ENCODE measurements at regions not wholly inside any gene's neighbourhood (a gene's known extent, or its start where the extent isn't known, plus 50 kb on each side); places are given as distances from the start of the nearest gene placed in this dataset.

DNA sequence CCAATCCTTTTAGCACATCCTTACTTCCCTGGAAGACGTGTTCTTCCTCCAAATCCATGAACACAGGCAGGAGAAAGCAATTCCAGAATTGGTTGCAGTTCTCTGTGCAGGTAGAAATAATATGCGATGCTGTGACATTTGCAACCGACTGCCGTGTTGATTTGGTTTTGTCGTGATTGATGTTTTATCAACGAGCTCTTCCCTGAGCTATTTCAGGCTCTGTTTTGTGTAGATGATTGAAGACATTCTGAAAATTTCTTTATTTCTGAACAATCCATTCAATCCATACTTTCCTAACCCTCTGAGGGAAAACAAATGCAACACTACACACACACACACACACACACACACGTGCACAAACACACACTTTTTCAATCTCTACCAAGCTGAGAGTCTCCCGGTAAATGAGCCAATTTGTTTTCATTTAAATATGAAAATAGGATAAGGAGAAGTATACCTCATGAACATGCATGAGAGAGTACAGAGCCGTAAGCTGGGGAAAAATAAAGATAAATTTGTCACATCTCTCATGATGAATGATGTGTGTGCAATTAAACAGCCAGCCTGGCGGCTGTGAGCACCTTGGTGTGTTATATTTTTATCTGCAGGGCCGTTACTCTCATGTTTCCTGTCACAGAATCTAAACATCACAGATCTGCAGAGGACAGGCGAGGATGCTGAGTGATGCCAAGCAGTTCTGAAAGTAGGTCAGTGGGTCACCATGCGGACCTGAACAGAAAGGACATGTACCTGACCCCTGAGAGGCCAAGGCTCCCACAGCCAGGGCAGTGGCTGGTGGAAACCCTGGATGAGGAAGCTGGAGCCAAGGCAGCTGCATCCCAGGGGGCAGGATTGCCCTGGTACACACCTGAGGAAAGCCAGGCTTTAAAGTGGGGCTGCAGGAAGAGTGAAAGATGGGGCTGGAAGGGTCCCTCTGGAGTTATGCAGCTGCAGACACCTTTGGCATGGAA, 64.8 kb downstream of the PDCL3 start:
- Histone ChIP-seq H3K4me3 (ENCODE audit: low read length) (no peak overlapping the region), H3K36me3 (ENCODE audit: control insufficient read depth, insufficient read depth, low read length) (no peaks in the 10 kb centered on the region), H3K9me3 (ENCODE audit: control insufficient read depth, insufficient read depth, low read length) (no peaks in the 10 kb centered on the region), H3K27me3 (ENCODE audit: control insufficient read depth, insufficient read depth, low read length) (no peaks in the 10 kb centered on the region), H3K4me1 (ENCODE audit: control insufficient read depth, insufficient read depth, low read length) (no peaks in the 10 kb centered on the region), H3K27ac (ENCODE audit: low read length) (no peak overlapping the region)
- intact Hi-C loops (cut with micrococcal nuclease): no loop called here
- ATAC-seq (no peak), DNase-seq (no peak)
- peaks cover 0 to 9% of the 10 kb centered on the region in 2 donors for H3K4me1 Mint-ChIP-seq
- TF ChIP-seq, protein P1, sequence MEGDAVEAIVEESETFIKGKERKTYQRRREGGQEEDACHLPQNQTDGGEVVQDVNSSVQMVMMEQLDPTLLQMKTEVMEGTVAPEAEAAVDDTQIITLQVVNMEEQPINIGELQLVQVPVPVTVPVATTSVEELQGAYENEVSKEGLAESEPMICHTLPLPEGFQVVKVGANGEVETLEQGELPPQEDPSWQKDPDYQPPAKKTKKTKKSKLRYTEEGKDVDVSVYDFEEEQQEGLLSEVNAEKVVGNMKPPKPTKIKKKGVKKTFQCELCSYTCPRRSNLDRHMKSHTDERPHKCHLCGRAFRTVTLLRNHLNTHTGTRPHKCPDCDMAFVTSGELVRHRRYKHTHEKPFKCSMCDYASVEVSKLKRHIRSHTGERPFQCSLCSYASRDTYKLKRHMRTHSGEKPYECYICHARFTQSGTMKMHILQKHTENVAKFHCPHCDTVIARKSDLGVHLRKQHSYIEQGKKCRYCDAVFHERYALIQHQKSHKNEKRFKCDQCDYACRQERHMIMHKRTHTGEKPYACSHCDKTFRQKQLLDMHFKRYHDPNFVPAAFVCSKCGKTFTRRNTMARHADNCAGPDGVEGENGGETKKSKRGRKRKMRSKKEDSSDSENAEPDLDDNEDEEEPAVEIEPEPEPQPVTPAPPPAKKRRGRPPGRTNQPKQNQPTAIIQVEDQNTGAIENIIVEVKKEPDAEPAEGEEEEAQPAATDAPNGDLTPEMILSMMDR (IDR thresholded peaks at IDR 0.05): no peak
- no peaks in the 10 kb centered on the region for H3K36me3 Mint-ChIP-seq
- no peak overlapping the region for H3K4me3 Mint-ChIP-seq
- H3K27me3 Mint-ChIP-seq (ENCODE audit: low read depth in 2 of 2): no peaks in the 10 kb centered on the region
- WGBS (ENCODE audit: insufficient coverage): 50% methylated on average over 11 of the region's 13 CpGs
- no peaks in the 10 kb centered on the region for H3K9me3 Mint-ChIP-seq
- no peak overlapping the region for H3K27ac Mint-ChIP-seq

DNA sequence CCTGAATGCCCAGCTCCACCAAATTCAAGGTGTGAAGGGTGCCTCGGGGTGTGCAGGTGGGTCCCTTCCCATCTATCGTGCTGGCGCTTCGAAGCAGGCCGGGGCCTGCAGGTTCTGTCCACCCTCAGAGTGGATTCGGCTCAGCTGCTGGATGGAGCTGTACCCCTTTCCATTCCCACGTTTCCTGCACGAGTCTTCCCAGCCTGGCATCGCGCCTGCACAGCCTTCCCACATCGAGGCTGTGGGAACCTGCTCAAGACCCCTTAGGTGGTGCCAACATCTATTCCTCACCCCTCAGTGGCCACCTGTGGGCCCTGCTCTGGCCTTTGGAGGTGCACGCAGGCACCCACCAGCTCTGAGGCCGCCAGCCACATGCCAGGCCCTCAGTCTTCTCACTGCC, 65.7 kb downstream of the PDCL3 start:
- no peaks in the 10 kb centered on the region for H3K27me3 ChIP-seq (ENCODE audit: control insufficient read depth, insufficient read depth, low read length)
- no peak for DNase-seq
- Mint-ChIP-seq H3K27me3 (ENCODE audit: low read depth in 2 of 2) (no peaks in the 10 kb centered on the region), H3K36me3 (no peaks in the 10 kb centered on the region), H3K4me1 (peaks cover 0 to 9% of the 10 kb centered on the region in 2 donors), H3K9me3 (no peaks in the 10 kb centered on the region), H3K27ac (no peak overlapping the region), H3K4me3 (no peak overlapping the region)
- TF ChIP-seq, protein P1 (IDR thresholded peaks at IDR 0.05): no peak
- no peak overlapping the region for H3K27ac ChIP-seq (ENCODE audit: low read length)
- WGBS (ENCODE audit: insufficient coverage): 93% methylated on average over 13 of the region's 13 CpGs
- H3K4me1 ChIP-seq (ENCODE audit: control insufficient read depth, insufficient read depth, low read length): no peaks in the 10 kb centered on the region
- no peaks in the 10 kb centered on the region for H3K36me3 ChIP-seq (ENCODE audit: control insufficient read depth, insufficient read depth, low read length)
- H3K4me3 ChIP-seq (ENCODE audit: low read length): no peak overlapping the region
- H3K9me3 ChIP-seq (ENCODE audit: control insufficient read depth, insufficient read depth, low read length): no peaks in the 10 kb centered on the region
- intact Hi-C loops (cut with micrococcal nuclease): no loop called here
- no peak for ATAC-seq

DNA sequence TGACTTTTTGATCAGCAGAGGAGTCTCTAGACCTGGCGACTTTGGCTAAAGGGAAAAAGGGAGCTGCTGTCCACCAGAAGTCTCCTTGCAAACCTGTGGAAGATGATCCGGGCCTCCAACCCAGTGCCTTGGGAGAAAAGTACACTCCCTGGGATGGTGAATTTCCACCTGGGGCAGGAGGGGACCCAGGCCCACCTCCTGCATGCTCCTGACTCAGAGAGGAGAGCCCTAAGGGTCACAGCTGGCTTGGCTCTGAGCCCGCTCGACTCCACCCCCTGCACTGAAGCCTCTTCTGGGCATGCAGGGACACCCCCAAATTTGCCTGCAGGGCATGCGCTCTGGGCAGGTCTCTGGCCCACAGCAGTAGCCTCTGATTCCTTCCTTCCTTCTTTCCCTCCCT, 66.5 kb downstream of the PDCL3 start:
- no peaks in the 10 kb centered on the region for H3K4me1 ChIP-seq (ENCODE audit: control insufficient read depth, insufficient read depth, low read length)
- Mint-ChIP-seq H3K4me1 (peaks cover 0 to 9% of the 10 kb centered on the region in 2 donors), H3K4me3 (no peak overlapping the region), H3K36me3 (no peaks in the 10 kb centered on the region), H3K9me3 (no peaks in the 10 kb centered on the region), H3K27ac (no peak overlapping the region), H3K27me3 (ENCODE audit: low read depth in 2 of 2) (no peaks in the 10 kb centered on the region)
- no peak overlapping the region for H3K27ac ChIP-seq (ENCODE audit: low read length)
- intact Hi-C loops (cut with micrococcal nuclease): no loop called here
- no peaks in the 10 kb centered on the region for H3K9me3 ChIP-seq (ENCODE audit: control insufficient read depth, insufficient read depth, low read length)
- no peak for ATAC-seq
- no peak overlapping the region for H3K4me3 ChIP-seq (ENCODE audit: low read length)
- no peak for DNase-seq
- H3K27me3 ChIP-seq (ENCODE audit: control insufficient read depth, insufficient read depth, low read length): no peaks in the 10 kb centered on the region
- TF ChIP-seq, protein P1 (IDR thresholded peaks at IDR 0.05): no peak
- WGBS (ENCODE audit: insufficient coverage): 91% methylated on average over 5 of the region's 5 CpGs
- no peaks in the 10 kb centered on the region for H3K36me3 ChIP-seq (ENCODE audit: control insufficient read depth, insufficient read depth, low read length)
